ENCODE measurements at regions not wholly inside any gene's neighbourhood (a gene's known extent, or its start where the extent isn't known, plus 50 kb on each side); places are given as distances from the start of the nearest gene placed in this dataset.

GRCh38 chr12:59320112-59320511 lies 275.7 kb upstream of the SLC16A7 start:
- Histone ChIP-seq H3K36me3 (ENCODE audit: control insufficient read depth in 2 of 2, insufficient read depth in 1 of 2, low read length in 2 of 2) (no peaks in the 10 kb centered on the region), H3K9me3 (ENCODE audit: control insufficient read depth, insufficient read depth, low read depth, low read length) (no peaks in the 10 kb centered on the region), H3K4me3 (ENCODE audit: low read depth, low read length) (no peak overlapping the region), H3K27ac (ENCODE audit: extremely low read depth, low read depth, low read length) (no peak overlapping the region), H3K4me1 (ENCODE audit: control insufficient read depth, insufficient read depth, low read length) (no peaks in the 10 kb centered on the region)
- TF ChIP-seq ZNF514 (tag by site-specific recombination; IDR thresholded peaks at IDR 0.05) (no peak), AEBP2 (tag by site-specific recombination; IDR thresholded peaks at IDR 0.05; ENCODE audit: borderline replicate concordance) (no peak), KLF7 (tag by site-specific recombination; IDR thresholded peaks at IDR 0.05; ENCODE audit: borderline replicate concordance) (no peak), INSM2 (tag by site-specific recombination; IDR thresholded peaks at IDR 0.05) (no peak), ZNF768 (tag by site-specific recombination; IDR thresholded peaks at IDR 0.05) (no peak), ZNF585B (tag by site-specific recombination; IDR thresholded peaks at IDR 0.05) (no peak), ZNF398 (tag by site-specific recombination; IDR thresholded peaks at IDR 0.05) (no peak), ZNF350 (tag by site-specific recombination; IDR thresholded peaks at IDR 0.05) (no peak), ZNF449 (tag by site-specific recombination; IDR thresholded peaks at IDR 0.05) (no peak), ZNF600 (tag by site-specific recombination; IDR thresholded peaks at IDR 0.05) (no peak), ZNF146 (tag by site-specific recombination; IDR thresholded peaks at IDR 0.05) (no peak), ZNF488 (tag by site-specific recombination; IDR thresholded peaks at IDR 0.05) (no peak), ZIC2 (tag by site-specific recombination; IDR thresholded peaks at IDR 0.05) (no peak), SP3 (tag by site-specific recombination; IDR thresholded peaks at IDR 0.05) (no peak), HOXD13 (CRISPR knock-in tag; IDR thresholded peaks at IDR 0.05; ENCODE audit: borderline replicate concordance) (no peak), SCRT2 (tag by site-specific recombination; IDR thresholded peaks at IDR 0.05) (no peak), ZBTB48 (tag by site-specific recombination; IDR thresholded peaks at IDR 0.05) (no peak)
- CTCF ChIA-PET: no interaction called here
- POLR2A ChIA-PET: no interaction called here

- H3K9me3 ChIP-seq (ENCODE audit: control insufficient read depth, insufficient read depth, low read depth, low read length): no peaks in the 10 kb centered on the region
- CTCF ChIA-PET: no interaction called here
- H3K27ac ChIP-seq (ENCODE audit: extremely low read depth, low read depth, low read length): no peak overlapping the region
- H3K36me3 ChIP-seq (ENCODE audit: control insufficient read depth in 2 of 2, insufficient read depth in 1 of 2, low read length in 2 of 2): no peaks in the 10 kb centered on the region
- H3K4me1 ChIP-seq (ENCODE audit: control insufficient read depth, insufficient read depth, low read length): no peaks in the 10 kb centered on the region
- TF ChIP-seq PRDM10 (tag by site-specific recombination; IDR thresholded peaks at IDR 0.05): no peak
- TF ChIP-seq ZNF549 (tag by site-specific recombination; IDR thresholded peaks at IDR 0.05): no peak
- no peak for TF ChIP-seq ZNF561 (tag by site-specific recombination; IDR thresholded peaks at IDR 0.05; ENCODE audit: borderline replicate concordance)
- no peak for TF ChIP-seq ZNF394 (tag by site-specific recombination; IDR thresholded peaks at IDR 0.05; ENCODE audit: borderline replicate concordance)
- TF ChIP-seq ZNF19 (tag by site-specific recombination; IDR thresholded peaks at IDR 0.05; ENCODE audit: low read depth): no peak
- TF ChIP-seq ZNF529 (tag by site-specific recombination; IDR thresholded peaks at IDR 0.05; ENCODE audit: insufficient replicate concordance): no peak
- TF ChIP-seq KLF8 (tag by site-specific recombination; IDR thresholded peaks at IDR 0.05): no peak
- no peak for TF ChIP-seq SCRT1 (tag by site-specific recombination; IDR thresholded peaks at IDR 0.05; ENCODE audit: borderline replicate concordance)
- H3K4me3 ChIP-seq (ENCODE audit: low read depth, low read length): no peak overlapping the region
- POLR2A ChIA-PET: no interaction called here
Measured at GRCh38 chr12:59318940-59319339, 276.9 kb upstream of the SLC16A7 start.
